NCI-H2196 treated with DMSO at 0.1 percent for 48 hours (cell line): ENCODE measurements at regions not wholly inside any gene's neighbourhood (a gene's known extent, or its start where the extent isn't known, plus 50 kb on each side); places are given as distances from the start of the nearest gene placed in this dataset.
"Not testable (repeated sequence)": the region's sequence is repeated elsewhere in the genome, so short reads cannot be mapped to it uniquely, and the experiment has no call there.

Experiments
- DNase-seq: peaks from one replicate; lab custom pipeline; 2025; ENCODE audit not compliant: unreplicated experiment; lab: John Stamatoyannopoulos, UW

DNA sequence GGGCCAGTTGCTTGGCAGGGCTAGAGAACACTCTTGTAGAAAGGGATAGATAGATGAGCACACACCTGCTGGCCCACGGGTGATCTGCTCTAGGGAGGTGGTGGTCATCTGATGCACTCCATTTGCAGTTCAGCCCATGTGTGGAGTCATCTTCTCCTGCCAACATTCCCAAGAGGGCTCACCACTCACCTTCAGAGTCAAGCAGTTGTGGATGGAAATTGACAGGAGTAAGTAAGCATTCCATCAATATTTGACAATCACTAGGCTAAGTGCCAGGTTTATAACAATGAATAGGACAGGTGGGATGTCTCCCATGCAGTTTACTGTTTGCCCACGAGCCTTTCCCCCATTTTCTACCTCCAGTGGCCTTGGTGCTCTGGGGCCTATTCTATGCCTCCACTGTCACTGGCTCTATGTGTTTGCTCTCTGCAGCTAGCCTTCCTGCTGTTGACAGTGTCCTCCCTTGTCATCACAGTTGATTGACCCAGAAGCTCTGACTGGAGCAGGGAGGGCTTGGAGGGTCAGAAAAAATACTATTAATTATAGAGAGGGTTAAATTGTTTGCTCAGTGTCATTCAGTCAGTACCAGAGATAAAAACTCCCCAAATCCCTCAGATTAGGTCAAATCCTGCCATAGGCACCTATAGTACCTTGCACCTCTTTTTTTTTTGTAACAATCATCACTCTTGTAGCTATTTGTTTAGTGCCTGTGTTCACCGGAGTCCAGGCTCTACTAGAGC lies 134.6 kb upstream of the PZP start:
- no peak for DNase-seq

DNA sequence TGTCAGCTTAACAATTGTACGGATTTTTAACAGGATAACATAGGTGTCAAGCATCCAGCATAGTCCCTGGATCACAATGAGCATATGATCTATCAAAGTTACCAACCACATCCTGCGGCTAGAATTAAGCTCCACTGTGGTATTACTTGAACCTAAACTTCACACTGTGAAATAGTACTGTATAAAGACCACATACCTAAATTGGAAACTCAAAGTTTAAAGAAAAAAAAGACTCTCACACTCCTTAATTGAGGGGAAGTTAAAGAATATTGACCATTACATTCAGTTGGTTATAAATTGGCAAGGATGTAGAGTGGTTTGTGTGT lies 133.0 kb upstream of the PZP start:
- DNase-seq, result no peak

DNA sequence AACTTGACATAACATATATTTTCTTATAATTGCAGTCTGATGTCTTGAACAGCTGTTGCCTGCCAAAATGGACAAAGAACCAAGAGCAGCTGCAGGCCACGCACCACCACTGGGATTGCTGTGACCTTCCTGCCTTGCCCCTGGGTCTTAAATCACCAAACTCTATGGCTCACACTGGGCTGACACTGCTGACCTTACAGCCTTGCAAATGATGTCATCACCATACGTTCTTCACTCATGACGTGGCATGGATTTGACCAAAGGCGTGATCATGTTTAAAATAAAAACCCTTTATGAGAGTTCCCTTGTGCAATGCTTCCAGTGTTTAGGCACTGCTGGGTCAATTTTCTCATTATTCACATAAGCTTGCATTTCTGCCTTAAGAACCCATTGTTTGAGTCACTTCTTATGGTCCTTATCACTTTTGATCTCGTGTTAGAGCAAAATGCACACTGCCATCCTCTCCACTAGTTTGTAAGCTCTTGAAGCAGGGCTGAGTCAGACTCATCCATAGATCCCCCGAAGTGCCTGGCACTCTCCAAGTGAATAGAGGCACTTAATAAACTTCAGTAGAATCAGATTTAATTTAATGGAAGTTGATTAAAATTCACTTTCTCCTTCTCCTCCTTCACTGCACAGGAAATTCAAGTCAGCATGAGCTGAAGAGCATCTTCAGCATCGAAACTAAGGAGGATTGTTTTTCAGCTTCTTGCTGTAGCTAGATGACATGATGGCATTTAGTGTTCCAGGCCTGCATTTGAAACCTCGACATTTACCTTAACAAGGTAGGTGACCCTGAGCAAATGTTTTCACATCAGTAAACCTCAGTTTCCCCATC lies 132.4 kb upstream of the PZP start:
- DNase-seq, result no peak

DNA sequence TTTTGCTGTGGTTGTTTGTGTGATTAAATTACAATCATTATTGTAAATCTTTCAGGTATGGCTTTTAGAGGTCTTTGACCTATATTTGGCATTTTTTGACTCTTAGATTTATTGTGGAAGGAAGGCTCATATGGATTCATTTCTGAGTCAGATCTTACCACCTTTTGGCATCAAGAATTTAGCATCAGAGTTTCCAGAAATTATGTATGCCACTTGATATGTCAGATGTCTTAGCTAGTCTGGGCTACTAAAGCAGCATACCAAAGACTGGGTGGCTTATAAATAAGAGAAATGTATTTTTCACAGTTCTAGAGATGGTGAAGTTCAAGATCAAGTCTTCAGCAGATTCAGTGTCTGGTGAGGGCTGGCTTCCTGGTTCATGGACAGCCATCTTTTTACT lies 129.5 kb upstream of the PZP start:
- DNase-seq, result no peak

DNA sequence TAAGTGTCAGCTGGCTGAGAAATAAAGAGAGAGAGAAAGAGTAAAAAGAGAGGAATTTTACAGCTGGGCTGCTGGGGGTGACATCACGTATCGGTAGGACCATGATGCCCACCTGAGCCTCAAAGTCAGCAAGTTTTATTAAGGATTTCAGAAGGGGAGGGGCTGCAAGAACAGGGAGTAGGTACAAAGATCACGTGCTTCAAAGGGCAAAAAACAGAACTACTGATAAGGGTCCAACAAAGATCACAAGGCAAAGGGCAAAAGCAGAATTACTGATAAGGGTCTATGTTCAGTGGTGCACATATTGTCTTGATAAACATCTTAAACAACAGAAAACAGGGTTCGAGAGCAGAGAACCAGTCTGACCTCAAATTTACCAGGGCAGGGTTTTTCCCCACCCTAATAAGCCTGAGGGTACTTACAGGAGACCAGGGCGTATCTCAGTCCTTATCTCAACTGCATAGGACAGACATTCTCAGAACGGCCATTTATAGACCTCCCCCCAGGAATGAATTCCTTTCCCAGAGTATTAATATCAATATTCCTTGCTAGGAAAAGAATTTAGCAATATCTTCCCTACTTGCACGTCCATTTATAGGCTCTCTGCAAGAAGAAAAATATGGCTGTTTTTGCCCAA lies 128.3 kb upstream of the PZP start:
- not testable (repeated sequence) for DNase-seq

DNA sequence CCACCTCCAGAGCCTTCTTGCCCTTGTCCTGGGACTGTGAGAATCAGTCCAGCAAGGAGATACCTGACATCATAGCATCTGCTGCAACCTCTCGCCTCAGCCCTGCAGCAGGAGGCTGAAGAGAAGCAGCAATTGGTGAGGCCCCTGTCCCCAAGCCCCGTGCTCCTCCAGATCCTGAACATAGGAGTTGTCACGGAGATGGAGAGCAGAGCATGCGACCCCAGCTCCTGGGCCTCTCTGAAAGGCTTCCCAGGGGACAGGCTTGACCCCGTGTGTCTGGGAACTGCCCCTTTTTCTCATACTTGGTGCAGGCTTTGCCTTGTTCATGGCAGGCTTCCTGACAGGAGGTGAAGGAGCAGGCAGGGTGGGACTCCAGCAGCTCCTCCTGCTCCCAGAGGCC lies 127.7 kb upstream of the PZP start:
- no peak for DNase-seq

DNA sequence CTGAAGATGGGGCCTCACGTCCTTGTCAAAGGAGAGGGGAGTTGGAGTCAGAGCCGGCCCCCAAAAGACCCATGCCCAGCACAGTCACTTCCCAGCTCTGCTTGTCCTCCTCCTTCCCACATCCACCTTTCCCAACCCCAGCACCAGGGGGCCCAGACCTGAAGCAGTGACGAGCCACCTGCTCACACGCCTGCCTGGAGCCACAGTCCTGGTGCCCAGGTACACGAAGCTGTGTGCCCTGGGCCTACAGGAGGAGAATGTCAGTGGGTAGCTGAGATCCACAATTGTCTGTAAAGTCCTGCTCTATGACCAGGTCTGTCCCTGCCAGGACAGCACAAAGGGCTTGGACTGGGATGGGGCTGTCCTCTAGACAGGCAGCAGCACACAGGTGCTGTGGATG lies 126.8 kb upstream of the PZP start:
- no peak for DNase-seq

DNA sequence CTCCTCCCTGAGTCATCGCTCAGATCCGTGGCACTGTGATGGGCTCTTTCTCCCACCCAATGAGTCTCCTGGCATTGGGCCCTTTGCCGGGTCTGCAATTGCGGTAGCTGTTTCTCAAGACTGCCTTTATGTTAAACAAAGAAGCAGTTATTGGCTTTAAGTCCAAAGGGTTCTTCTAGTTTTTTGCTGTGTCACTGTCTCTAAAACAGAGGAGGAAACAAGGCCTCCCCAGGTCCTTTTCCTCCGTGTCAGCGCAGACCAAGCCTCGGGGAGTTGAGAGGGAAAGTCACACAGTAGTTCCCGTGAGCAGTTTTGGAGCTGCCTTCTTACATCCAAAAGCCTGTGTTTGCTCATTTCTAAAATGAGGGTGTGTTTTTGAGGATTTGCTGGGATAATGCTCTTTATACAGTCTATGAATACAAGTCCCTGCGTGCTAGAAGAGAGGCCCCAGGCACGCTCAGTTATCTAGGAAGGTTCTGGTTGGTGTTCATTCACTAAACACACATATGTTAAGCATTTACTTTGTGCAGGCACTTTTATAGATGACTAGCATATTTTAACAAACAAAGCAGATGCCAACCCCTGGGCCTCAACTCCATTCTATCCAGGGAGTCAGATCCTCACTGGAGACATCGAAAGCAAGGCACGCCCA lies 126.0 kb upstream of the PZP start:
- no peak for DNase-seq

DNA sequence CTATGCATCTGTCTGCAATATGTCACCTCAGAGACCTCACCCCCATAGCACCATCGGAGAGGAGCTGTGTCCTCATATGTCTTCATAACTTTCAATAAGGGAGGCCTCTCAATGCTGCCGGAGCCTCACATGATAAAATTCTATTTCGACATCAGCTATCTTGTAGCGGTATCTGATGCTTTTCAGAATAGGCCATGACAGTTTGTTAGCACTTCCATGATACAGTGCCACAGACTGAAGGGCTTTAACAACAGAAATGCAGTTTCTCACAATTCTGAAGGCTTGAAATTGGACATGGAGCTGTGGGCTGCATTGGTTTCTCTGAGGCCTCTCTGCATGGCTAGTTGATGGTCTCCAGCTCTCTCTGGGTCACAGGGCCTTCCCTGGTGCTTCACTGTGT lies 125.0 kb upstream of the PZP start:
- no peak for DNase-seq

DNA sequence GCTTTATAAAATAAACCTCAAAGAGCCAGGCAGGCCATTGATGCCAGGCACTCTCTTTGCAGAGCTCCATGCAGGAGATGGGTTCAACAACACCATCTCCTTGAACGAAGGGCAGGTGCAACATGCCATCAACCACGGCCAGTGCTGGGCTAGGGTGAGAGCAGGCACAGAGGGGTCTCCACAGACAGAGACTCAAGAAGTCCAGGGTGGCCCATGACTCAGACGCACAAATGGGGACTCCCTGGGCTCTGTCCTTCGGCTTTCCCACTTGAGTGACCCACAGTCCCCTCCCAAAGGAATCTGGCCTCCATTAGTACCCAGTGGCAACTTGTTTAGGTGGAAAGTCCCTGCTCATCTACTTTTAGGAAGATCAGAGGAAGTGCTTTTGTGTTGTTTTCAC lies 124.4 kb upstream of the PZP start:
- no peak for DNase-seq

DNA sequence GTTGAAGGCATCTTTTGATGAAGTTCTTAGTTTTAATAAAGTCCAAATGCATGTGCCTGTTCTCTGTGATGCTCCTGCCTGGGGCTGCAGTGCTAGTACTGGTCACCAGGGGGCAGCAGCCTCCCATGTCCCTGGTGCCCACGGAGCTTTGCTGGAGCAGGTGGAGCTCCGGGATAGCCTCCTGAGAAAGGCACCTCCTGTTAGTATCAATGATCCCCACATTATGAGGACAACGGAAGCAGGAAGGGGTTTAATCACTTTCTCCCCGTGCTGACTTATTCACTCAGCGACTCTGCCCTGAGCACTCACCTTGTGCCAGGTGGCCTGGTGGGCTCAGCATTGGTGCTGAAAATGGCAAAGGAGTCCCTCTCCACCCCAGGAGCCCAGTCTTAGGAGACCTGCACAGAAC lies 123.0 kb upstream of the PZP start:
- DNase-seq, result no peak

DNA sequence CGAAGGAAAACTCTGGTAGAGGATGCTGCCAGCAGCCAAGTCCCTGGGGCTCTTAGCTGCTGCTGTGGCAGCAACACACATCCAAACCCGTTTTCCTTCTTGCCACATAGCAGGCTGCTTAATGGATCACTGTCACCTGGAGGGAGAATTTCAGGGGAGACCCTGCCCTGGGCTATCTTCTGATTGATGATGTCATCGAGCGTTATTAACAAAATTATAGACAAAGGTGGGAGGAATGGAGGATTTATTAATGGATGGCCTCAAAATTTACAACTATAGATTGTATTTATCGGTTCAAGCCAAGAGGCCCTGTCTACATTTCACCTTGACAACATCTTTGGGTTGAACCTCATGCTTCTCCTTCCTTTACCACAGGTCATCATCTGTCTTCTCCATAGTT lies 120.8 kb upstream of the PZP start:
- DNase-seq, result no peak

DNA sequence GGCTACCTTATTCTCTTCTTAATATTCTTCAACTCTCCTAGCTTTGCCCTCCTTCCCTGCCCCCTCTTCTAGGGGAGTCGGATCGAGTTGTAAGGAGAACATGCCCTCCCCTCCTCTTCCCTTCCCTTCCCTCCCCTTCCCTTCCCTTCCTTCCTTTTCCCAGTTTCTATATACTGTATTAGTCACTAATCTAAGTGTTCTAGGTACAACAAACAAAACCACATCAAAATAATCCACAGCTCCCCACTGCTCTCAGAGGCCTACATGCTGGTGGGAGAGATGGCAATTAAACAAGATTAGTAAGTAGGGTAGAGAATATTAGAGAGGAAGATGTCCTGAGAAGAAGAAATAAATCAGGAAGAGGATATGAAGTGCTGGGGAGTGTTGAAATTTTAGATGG lies 119.9 kb upstream of the PZP start:
- no peak for DNase-seq

DNA sequence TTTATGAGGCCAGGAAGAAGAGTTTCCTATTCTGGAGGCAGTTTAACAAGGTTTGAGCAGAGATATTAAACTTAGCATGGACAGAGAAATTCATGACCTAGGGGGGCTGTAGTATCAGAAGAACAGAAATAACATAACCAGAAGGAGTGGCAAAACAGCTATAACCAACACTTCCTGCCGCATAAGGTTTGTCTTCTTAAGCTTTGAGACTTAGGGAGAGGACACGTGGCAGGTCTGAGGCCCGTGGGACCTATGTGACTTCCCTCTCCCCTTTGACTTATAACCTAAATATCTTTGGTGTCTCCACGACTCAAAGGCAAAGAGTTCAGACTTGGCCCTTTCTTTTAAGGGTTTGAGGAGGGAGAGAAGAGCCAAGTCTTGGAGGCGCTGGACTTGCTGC lies 119.1 kb upstream of the PZP start:
- DNase-seq, result no peak

DNA sequence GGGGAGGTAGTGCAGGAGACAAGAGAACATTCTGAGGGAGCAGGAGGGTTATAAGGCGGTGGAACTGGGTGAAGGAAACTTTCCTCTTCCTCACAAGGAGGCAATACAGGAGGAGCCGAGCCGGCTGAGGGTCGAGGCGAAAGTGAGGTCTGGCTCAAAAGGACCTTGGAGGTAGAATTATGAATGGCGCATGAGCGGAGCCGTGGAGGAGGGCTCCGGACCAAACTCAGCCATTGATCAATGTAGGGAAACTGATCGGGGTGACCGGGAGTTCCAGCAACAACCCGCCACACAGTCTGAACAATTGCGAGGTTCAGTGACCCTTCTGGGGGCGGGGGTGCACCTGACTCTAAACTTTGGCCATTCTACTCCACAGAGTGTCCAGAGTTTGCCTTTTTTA lies 118.7 kb upstream of the PZP start:
- DNase-seq, result not testable (repeated sequence)

DNA sequence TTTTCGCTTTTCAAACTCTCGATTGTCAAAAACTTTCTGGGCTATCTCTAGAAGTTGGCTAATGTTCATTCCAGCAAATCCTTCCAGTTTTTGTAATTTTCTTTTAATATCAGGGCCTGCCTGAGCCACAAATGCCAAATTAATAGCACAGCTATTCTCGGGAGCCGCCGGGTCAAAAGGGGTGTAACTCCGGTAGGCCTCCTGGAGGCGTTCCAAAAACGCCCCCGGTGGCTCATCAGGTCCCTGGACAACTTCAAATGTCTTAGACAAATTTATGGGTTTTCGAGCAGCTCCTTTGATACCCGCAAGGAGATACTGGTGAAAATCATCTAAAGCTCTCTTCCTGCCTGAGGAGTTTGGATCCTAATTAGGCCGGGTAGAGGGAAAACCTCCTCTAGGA lies 117.9 kb upstream of the PZP start:
- no peak for DNase-seq

DNA sequence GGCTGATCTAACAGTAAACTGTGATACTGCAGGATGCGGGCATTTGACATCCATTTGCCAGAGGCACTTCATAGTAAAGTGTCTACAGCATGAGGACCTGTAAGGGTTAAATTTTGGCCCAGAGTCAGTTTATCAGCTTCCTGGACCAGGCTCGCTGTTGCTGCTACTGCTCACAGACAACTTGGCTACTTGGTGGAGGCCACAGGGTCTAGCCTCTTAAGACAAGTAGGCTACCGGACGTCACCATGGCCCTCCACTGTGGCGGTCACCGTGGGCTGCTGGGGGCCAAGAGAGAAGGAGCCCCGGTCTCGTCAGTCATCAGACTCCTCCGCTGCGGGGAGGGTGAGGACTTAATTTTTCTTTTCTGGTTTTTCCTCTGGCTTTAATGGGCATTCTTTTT lies 117.3 kb upstream of the PZP start:
- DNase-seq, result no peak

DNA sequence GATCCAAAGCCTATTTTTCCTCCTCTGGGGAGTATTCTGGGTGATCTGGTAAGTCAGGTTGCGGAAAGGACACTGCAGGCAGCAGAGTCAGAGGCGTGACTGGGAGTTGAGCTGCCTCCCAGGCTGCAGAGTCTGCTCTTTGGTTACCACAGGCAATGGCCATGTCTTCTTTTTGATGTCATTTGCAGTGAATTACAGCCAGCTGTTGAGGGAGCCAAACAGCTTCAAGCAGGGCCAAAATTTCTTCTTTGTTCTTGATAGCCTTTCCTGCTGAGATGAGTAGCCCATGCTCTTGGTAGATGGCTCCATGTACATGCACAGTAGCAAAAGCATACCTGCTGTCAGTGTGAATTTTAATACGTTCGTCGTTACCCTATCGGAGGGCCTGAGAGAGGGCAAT lies 116.6 kb upstream of the PZP start:
- DNase-seq, result no peak

DNA sequence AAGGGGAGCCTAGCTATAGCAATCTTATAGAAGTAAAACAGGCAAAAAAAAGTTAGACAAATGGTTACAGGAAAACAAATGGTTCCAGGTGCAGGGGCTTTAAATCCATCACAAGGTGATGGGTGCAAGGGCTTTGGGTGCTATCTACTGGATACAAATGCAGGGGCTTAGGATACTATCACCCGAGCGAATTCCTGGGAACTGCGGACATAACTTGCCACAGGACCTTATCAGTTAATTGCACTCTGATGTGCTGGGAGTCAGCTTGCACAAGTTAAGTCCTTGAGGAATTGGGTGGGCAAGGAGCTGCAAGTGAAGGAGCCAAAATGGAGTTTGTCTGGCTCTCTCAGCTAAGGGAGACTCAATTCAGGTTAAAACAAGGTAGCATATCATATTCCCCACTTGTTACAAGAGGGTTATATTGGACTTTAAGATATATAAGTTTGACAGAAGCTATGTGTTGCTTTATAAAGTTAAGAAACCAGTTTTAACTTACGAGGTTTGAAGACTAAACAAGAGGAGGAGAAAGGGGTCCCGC lies 115.0 kb upstream of the PZP start:
- DNase-seq, result no peak

DNA sequence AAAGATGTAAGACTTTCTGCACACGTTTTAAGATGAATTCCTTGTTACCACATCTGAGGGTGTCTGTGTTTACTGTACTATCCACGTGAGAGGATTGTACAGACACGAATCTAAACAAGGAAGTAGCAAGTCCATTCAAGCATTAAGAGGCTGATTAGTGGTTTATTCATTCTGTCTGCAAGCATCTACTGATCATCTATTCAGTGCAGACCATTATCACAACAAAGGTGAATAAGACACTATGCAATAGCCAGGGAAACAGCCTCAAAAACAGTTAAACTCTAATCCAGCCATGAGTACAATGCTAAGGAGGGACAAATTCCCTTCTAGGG lies 111.6 kb upstream of the PZP start:
- no peak for DNase-seq

DNA sequence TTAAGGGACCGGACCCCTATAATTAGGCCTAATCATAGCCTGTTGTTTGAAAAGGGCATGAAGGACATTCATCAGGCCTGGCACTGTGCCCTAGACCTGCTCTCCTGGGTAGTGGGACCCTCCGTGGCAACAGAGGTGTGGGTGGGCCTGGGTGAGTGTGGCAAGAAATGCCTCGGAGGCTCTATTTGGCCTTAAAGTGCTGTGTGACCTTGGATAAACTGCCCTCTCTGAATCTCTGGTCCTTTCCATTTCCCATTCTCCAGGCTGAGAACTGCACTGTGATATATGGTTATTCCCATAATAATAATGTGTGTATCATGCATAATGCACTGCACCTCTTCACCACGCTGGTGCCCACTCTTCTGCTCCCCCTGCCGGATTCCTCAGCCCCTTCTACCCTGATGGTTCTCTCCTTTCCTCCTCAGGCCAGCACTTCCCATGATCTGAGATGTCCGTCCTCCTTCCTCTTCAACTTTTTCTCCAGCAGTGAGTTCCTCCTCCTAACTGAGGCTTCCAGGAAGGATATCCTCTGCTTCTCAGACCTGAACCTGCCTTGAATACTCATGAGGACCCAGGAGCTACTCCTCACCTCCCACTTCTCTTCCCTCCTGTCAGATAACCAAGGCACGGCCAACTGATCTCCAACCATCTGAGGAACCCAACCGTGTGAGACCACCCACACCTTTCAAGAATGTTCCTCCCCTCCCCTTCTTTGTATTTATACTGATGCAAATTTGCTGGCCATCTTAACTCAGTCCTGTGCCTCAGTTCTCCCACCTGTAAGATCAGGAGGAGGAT lies 111.0 kb upstream of the PZP start:
- no peak for DNase-seq
